CD14-positive monocyte (primary cell): ENCODE measurements at regions not wholly inside any gene's neighbourhood (a gene's known extent, or its start where the extent isn't known, plus 50 kb on each side); places are given as distances from the start of the nearest gene placed in this dataset.

Experiments
- DNase-seq, 3 donors: peaks; one replicate each; pipeline ENCODE4 v3.0.0-alpha.2; 2011 to 2022
- H2AFZ ChIP-seq: 2 replicates; pipeline ENCODE4 v1.6.0; 2012; ENCODE audit warnings: mild to moderate bottlenecking, low read depth, low read length, inconsistent platforms; ENCODE audit not compliant: insufficient read depth, poor library complexity, severe bottlenecking
- H3K27ac ChIP-seq, 2 donors: 1 replicate in 1 of 2; 2 replicates in 1 of 2; pipeline ENCODE4 v1.5.1; 2012 to 2013; ENCODE audit warnings: low read length in 2 of 2, control low read depth in 1 of 2, inconsistent platforms in 1 of 2, low read depth in 1 of 2, mild to moderate bottlenecking in 1 of 2
- H3K27me3 ChIP-seq, 2 donors: one replicate each; pipeline versions ENCODE4 v1.6.0 to v1.6.1; 2011 to 2013; ENCODE audit warnings: low read length in 2 of 2; ENCODE audit not compliant: control insufficient read depth in 2 of 2, insufficient read depth in 2 of 2
- H3K36me3 ChIP-seq, 2 donors: replicated peaks in 1 of 2; 1 replicate in 1 of 2; 2 replicates in 1 of 2; pipeline versions ENCODE4 v1.5.1 to v1.6.1; 2012 to 2013; ENCODE audit warnings: low read length in 2 of 2, control low read depth in 1 of 2, inconsistent platforms in 1 of 2, mild to moderate bottlenecking in 1 of 2; ENCODE audit not compliant: insufficient read depth in 2 of 2, control insufficient read depth in 1 of 2
- H3K4me1 ChIP-seq, 2 donors: 1 replicate in 1 of 2; 2 replicates in 1 of 2; pipeline versions ENCODE4 v1.5.1 to v1.6.1; 2012 to 2013; ENCODE audit warnings: low read length in 2 of 2, control low read depth in 1 of 2, inconsistent platforms in 1 of 2, mild to moderate bottlenecking in 1 of 2, moderate library complexity in 1 of 2; ENCODE audit not compliant: insufficient read depth in 2 of 2, control insufficient read depth in 1 of 2
- H3K4me2 ChIP-seq: replicated peaks from 2 replicates; pipeline ENCODE3; 2012; ENCODE audit warnings: low read length, moderate library complexity, mild to moderate bottlenecking; ENCODE audit not compliant: poor library complexity, severe bottlenecking; ENCODE audit errors: extremely low read depth
- H3K4me3 ChIP-seq, 3 experiments: fragments of 200-600 bp in 1 of 3; sonication (generic) in 1 of 3; replicated peaks in 1 of 3; 1 replicate in 2 of 3; 2 replicates in 1 of 3; pipeline ENCODE4 v1.5.1; 2011 to 2013; ENCODE audit warnings: low read length in 3 of 3, mild to moderate bottlenecking in 3 of 3, control low read depth in 2 of 3, low read depth in 2 of 3, inconsistent platforms in 1 of 3, moderate library complexity in 1 of 3
- H3K79me2 ChIP-seq: 2 replicates; pipeline ENCODE4 v1.6.0; 2012; ENCODE audit warnings: mild to moderate bottlenecking, control low read depth, inconsistent platforms, low read length, moderate library complexity; ENCODE audit not compliant: insufficient read depth
- H3K9ac ChIP-seq: 2 replicates; pipeline ENCODE4 v1.6.0; 2017; ENCODE audit warnings: low read length, mild to moderate bottlenecking; ENCODE audit not compliant: insufficient read depth, poor library complexity, severe bottlenecking
- H3K9me3 ChIP-seq, 2 donors: replicated peaks in 1 of 2; 1 replicate in 1 of 2; 2 replicates in 1 of 2; pipeline versions ENCODE4 v1.5.1 to v1.6.1; 2012 to 2013; ENCODE audit warnings: low read length in 2 of 2, control low read depth in 1 of 2; ENCODE audit not compliant: control insufficient read depth in 1 of 2, insufficient read depth in 1 of 2
- H4K20me1 ChIP-seq: 2 replicates; pipeline ENCODE4 v1.6.0; 2012; ENCODE audit warnings: mild to moderate bottlenecking, low read length, control low read depth, moderate library complexity; ENCODE audit not compliant: insufficient read depth
- H3K27ac Mint-ChIP-seq, 7 donors: one replicate each; pipeline ENCODE4 v1.8.0; 2020; ENCODE audit warnings: mild to moderate bottlenecking in 7 of 7, mixed read lengths in 7 of 7, moderate library complexity in 6 of 7, inconsistent platforms in 2 of 7
- H3K27me3 Mint-ChIP-seq, 3 donors: one replicate each; pipeline ENCODE4 v1.8.0; 2021 to 2022; ENCODE audit warnings: low read depth in 3 of 3, mild to moderate bottlenecking in 3 of 3, mixed read lengths in 3 of 3, moderate library complexity in 3 of 3, inconsistent platforms in 1 of 3
- H3K36me3 Mint-ChIP-seq, 2 donors: one replicate each; pipeline ENCODE4 v1.8.0; 2020; ENCODE audit warnings: mixed read lengths in 2 of 2, inconsistent platforms in 1 of 2, mild to moderate bottlenecking in 1 of 2
- H3K4me1 Mint-ChIP-seq: one replicate; pipeline ENCODE4 v1.8.0; 2020; ENCODE audit warnings: mild to moderate bottlenecking, mixed read lengths
- H3K4me3 Mint-ChIP-seq, 2 donors: one replicate each; pipeline ENCODE4 v1.8.0; 2020; ENCODE audit warnings: mild to moderate bottlenecking in 2 of 2, mixed read lengths in 2 of 2, moderate library complexity in 1 of 2
- H3K9me3 Mint-ChIP-seq, 7 donors: one replicate each; pipeline ENCODE4 v1.8.0; 2020 to 2022; ENCODE audit warnings: mixed read lengths in 7 of 7, mild to moderate bottlenecking in 6 of 7, moderate library complexity in 6 of 7, inconsistent platforms in 2 of 7
- CTCF ChIP-seq: fragments of 200-600 bp; IDR thresholded peaks from one replicate; pipeline ENCODE4 v1.8.0; 2022; ENCODE audit warnings: antibody characterized with exemption, mild to moderate bottlenecking
- WGBS: methylation state at CpG from one replicate; pipeline ENCODE4 v1.1.5; 2013; ENCODE audit warnings: missing lambda C conversion rate; ENCODE audit not compliant: insufficient coverage; 5-methylcytosine and 5-hydroxymethylcytosine counted together
- intact Hi-C, 2 donors: fragments of 100-400 bp; cut with micrococcal nuclease; formaldehyde crosslinking; loops; one replicate each; pipeline versions ENCODE4 v1.15.0 to v1.15.1; 2023

GRCh38 chr16:65728652-65729051 is 606.8 kb upstream of the CDH11 start:
- no peak overlapping the region for H3K9ac ChIP-seq
- Mint-ChIP-seq H3K27ac (no peak overlapping the region), H3K36me3 (no peaks in the 10 kb centered on the region), H3K4me1 (peaks cover 23% of the 10 kb centered on the region), H3K27me3 (peaks cover 2 to 16% (median 9%) of the 10 kb centered on the region in 3 donors), H3K4me3 (no peak overlapping the region), H3K9me3 (peaks cover 0 to 7% (median 0%) of the 10 kb centered on the region in 7 donors)
- H3K9me3 ChIP-seq = peaks cover 0 to 4% of the 10 kb centered on the region in 2 donors
- no CpG with 5 or more reads among the region's 2 CpGs for WGBS
- peaks cover 39 to 40% of the 10 kb centered on the region in 2 donors for H3K4me1 ChIP-seq
- H3K79me2 ChIP-seq = no peaks in the 10 kb centered on the region
- H3K27me3 ChIP-seq = peaks cover 5 to 6% of the 10 kb centered on the region in 2 donors
- H4K20me1 ChIP-seq = no peaks in the 10 kb centered on the region
- H3K36me3 ChIP-seq = no peaks in the 10 kb centered on the region
- no peak for TF ChIP-seq CTCF
- intact Hi-C loops = no loop called here
- no peak overlapping the region for H3K4me2 ChIP-seq
- no peak for DNase-seq
- H2AFZ ChIP-seq = no peak overlapping the region
- no peak overlapping the region for H3K4me3 ChIP-seq
- no peak overlapping the region for H3K27ac ChIP-seq

- Mint-ChIP-seq H3K27ac (no peak overlapping the region), H3K9me3 (peaks cover 0 to 7% (median 0%) of the 10 kb centered on the region in 7 donors), H3K4me1 (peaks cover 23% of the 10 kb centered on the region), H3K36me3 (no peaks in the 10 kb centered on the region), H3K27me3 (peaks cover 4 to 17% (median 9%) of the 10 kb centered on the region in 3 donors), H3K4me3 (peak overlapping the region in 1 of 2 donors; percentile 60)
- peaks cover 5 to 6% of the 10 kb centered on the region in 2 donors for H3K27me3 ChIP-seq
- H3K36me3 ChIP-seq = no peaks in the 10 kb centered on the region
- no peaks in the 10 kb centered on the region for H3K79me2 ChIP-seq
- intact Hi-C loops = no loop called here
- H3K27ac ChIP-seq = no peak overlapping the region
- no peak for TF ChIP-seq CTCF
- H3K4me2 ChIP-seq = no peak overlapping the region
- DNase-seq = no peak
- no peaks in the 10 kb centered on the region for H4K20me1 ChIP-seq
- H3K9ac ChIP-seq = no peak overlapping the region
- WGBS = no CpG with 5 or more reads among the region's 3 CpGs
- no peak overlapping the region for H2AFZ ChIP-seq
- H3K9me3 ChIP-seq = peaks cover 0 to 4% of the 10 kb centered on the region in 2 donors
- no peak overlapping the region for H3K4me3 ChIP-seq
- peaks cover 39 to 40% of the 10 kb centered on the region in 2 donors for H3K4me1 ChIP-seq
Measured at GRCh38 chr16:65728167-65728566, 606.3 kb upstream of the CDH11 start.
